HG03175 (cell line): ENCODE measurements at regions not wholly inside any gene's neighbourhood (a gene's known extent, or its start where the extent isn't known, plus 50 kb on each side); places are given as distances from the start of the nearest gene placed in this dataset.
A peak's percentile ranks its signal among the peaks of the same experiment; 100 is the strongest.

Source experiments
- ATAC-seq: cut with Tn5 transposase; IDR thresholded peaks from one replicate; pipeline ENCODE4 v1.9.1; 2021; ENCODE audit warnings: mild to moderate bottlenecking, moderate library complexity; ENCODE audit not compliant: unreplicated experiment

DNA sequence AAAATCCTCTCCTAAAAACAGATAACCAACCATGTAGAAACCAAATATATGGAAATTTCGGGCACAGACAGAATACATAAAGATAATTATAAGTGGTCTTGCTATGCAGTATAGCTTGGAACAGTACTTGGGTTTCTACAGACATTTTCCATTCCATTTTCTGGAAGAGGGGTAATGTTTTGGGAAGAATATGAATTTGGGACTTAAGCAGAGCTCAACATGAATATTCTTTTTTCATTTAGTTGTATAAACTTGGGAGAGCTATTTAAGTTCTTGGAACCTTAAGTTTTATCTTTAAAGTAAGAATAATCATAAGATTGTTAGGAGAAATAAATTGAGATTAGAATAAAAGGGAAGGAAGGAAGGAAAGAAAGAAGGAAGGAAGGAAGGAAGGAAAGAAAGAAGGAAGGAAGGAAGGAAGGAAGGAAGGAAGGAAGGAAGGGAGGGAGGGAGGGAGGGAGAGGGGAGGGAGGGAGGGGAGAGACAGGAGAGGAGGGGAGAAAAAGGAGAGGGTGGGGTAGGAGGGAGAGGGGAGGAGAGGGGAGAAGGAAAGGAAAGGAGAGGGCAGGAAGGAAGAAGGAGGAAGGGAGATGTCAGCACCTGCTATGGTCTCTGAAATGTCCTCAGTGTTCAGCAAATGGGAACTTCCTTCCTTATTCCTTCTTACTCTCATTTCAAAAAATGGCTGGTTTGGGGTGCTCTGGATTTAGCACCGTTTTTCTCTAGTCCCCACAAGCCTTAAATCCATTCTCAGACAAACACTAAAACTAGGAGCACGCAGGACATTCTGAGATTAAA, 248.3 kb downstream of the LY86 start:
- ATAC-seq: no peak

GRCh38 chr6:6837541-6838080, 249.1 kb downstream of the LY86 start:
- ATAC-seq: no peak

- peak; percentile 81 for ATAC-seq
Observed at GRCh38 chr6:6840831-6841291, 252.3 kb downstream of the LY86 start.

DNA sequence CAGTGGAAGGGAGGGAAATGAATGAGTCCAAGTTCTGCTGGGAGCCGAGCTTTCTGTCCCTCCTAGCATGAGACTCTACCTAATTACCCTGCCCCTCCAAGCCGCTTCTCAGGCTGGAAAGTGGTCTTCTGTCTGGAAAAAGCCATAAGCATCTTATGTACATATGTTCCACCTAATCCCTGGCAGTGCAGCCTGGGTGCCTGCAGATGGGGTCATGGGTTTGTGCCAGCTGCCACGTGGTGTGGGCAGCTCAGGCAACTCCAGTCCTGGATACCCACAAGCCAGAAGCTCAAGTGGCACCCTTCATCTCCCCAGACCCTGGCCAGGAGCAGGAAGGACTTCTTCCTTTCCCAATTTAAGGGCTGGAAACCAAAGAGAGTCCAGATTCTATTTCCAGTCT, 253.1 kb downstream of the LY86 start:
- ATAC-seq: no peak

GRCh38 chr6:6842291-6842690, 253.8 kb downstream of the LY86 start:
- ATAC-seq: no peak

GRCh38 chr6:6843057-6843627, 254.6 kb downstream of the LY86 start:
- ATAC-seq: no peak

DNA sequence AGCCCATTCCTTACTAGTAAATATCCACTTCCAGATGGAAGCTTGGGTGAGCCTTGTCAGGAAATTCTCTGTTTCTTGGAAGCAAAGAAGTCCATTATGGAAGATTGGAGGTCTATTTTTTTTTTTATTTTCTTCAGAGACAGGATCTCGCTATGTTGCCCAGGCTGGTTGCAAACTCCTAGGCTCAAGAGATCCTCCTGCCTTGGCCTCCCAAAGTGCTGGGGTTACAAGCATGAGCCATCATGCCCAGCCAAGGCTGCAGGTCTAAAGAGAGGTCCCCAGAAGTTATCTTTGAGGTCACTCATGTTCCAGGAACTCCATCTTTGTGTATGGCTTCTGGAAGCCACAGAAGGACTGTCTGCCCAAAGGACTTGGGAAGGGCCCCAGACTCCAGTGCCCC, 255.3 kb downstream of the LY86 start:
- ATAC-seq: no peak

- no peak for ATAC-seq
Observed at GRCh38 chr6:6844530-6844929, 256.0 kb downstream of the LY86 start.

DNA sequence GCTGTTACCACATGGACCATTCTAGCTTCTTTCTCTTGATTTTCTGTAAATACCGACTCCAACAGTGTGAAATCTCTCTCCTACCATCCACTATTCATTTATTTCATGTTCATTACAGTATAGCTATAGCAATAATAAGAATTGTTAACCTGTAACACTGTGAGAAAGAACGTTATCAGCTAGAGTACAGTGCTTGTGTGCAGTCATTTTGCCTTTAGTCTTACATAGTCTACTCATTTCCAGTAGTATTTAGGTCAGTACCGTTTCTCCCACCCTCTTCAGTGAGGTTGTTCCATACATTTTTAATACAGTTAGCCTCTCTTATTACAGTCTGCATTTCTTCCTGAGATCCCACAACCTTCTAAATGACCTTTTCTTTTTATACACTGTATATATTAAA, 257.1 kb downstream of the LY86 start:
- ATAC-seq: no peak

DNA sequence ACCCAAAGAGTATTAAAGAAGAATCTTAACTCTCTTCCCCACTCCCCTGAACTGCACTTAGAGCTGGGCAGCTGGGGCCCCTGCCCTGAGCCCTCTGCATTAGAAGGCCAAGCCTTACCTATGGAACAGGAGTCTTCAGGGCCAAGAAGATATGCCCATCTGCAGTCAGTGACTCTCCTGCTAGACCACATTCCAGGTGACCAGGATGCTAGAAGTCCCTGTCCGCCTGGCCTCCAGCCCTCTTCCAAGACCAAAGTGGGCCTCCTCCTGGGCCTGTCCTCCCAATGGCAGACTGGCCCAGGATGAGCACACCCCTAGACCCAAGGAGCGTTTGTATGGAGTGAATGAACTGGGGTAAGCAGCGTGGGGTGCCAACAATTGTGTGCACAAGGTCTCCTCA, 259.1 kb downstream of the LY86 start:
- ATAC-seq: no peak

GRCh38 chr6:6851059-6851948, 256.5 kb upstream of the RREB1 start:
- ATAC-seq: no peak

DNA sequence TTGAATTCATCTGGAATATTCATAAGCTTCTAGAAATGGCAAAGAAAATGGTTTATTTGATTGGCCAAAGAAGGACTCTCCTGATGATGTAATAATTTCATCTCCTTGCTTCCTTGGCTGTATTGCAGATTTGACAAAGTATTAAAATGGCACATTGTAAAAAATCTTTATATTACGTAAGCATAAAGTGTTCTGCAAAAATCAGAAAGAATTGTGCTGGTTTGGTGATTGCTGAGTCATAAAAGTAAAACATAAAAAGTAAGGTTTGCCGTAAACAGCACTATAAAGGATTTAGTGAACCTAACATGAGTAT, 255.9 kb upstream of the RREB1 start:
- ATAC-seq: no peak

- ATAC-seq: peak; percentile 68
Observed at GRCh38 chr6:6856538-6857523, 250.9 kb upstream of the RREB1 start.

DNA sequence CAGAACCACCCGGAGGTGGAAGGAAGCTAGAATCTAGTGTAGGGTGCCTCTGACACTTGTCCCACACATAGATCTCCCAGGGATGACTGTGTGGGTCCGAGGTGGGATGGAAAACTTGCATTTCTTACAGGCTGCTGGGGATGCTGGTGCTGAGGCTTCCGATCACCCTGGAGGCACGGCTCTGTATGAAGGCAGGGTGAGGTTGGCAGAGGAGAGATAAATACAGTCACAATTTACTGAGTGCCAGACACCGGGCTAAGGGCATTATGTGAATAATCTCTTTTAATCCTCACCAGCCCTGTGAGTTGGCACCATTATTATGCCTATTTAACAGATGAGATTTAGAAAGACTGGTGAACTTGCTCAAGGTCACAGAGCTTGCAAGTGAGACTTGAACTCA, 250.2 kb upstream of the RREB1 start:
- no peak for ATAC-seq

DNA sequence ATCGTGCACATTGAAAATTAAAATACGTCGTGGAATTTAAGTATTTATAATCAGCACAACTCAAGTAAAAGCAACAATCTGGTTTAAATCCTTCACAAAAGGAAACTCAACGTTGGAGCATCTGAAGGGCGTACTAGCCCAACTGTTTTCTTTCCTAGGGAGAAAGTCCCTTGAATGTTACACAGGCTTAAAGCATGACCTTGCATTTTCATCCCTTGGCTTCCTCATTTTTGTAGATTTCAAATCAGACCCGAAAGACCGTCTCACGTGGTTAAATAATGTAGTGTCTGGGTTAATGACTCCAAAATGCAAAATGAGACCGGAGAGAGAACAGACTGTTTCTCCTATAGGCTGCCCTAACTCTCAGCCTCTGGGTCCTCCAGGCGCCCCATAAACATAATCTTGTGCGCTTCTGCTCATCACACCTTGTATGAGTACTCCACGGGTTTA, 249.2 kb upstream of the RREB1 start:
- no peak for ATAC-seq

DNA sequence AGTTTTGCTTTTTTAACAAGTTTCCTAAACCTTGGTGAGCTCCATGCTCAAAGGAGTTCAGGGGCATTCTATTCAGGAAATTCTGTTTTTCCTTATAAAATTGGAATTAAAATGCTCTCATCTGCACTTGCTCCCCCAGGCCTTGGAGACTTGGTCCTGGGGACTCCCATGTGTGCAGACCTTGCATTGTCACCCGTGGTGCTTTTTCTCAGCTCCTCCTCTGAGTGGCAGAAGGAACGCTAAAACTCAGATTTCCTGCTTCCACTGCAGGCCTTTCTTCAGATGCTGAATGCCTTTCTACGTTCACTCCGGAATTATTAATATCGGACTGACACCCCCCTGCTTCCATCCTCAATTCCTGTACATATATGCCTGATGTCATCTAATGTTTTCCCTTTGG, 248.7 kb upstream of the RREB1 start:
- no peak for ATAC-seq

DNA sequence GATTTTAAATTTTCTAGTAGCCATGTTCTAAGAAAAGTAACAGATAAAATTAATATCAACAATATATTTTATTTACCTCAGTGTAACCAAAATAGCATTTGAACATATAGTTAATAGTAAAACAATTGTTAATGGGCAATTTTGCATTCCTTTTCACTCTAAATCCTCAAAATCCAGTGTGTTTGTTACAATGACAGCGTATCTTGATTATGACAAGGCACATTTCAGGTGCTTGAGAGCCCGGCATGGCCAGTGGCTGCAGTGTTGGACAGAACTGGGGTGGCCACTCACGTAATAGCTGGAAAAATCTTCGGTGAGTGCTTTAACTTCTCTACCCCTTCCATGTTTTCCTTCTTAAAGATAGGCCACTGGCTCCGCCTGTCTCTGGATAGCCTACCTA, 248.0 kb upstream of the RREB1 start:
- ATAC-seq: no peak

DNA sequence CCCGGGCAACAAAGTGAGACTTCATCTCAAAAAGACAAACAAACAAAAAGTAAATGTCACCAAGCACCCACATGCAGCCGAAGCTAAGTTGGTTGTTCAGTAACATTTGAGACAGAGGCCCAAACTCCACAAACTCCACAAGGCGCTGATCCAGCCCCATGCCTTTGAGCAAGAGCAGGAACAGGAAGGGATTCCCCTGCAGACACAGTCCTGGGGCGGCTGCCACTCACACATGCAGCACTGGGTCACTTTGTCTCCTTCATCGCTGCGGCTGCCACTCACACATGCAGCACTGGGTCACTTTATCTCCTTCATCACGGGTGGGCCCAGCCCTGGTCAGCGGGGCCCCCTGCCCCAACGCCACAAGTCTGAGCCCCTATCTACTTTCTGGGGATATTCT, 246.9 kb upstream of the RREB1 start:
- ATAC-seq: no peak

GRCh38 chr6:6861351-6861894, 246.3 kb upstream of the RREB1 start:
- ATAC-seq: no peak

- ATAC-seq: no peak
Observed at GRCh38 chr6:6861995-6862394, 245.8 kb upstream of the RREB1 start.
